ENCODE measurements at regions not wholly inside any gene's neighbourhood (a gene's known extent, or its start where the extent isn't known, plus 50 kb on each side); places are given as distances from the start of the nearest gene placed in this dataset.

GRCh38 chr6:150651808-150652470 is 52.3 kb downstream of the PLEKHG1 start:
- no peak for DNase-seq

DNA sequence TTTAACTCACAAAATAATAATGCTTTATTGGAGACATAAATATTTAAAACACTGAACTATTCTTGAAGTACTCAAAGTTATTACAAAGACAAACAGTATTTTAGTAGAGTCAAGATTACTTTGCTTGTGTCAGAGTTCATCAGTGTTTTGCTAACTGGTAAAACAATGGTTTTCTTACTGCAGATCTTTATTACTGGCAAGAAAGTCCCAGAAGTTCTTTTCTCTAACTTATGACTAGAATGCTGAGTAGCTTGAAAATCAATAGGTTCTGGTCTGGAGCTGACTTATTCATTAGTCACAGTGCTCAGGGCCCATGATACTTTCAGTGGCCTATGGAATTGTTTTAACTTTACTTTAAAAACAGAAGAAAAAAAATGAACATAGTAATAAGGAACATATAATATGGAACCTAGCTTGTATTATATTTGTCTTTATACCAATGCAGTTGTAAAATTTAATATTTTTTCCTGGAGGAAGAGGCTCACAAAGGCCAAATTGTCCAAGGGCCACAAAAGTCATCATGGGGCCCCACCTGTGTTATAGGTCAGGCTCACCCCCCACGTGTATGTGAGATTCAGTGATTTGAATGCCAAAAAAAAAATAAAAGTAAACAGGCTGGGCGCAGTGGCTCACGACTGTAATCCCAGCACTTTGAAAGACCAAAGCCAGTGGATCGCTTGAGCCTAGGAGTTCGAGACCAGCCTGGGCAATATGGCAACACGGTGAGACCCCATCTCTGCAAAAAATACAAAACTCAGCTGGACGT is 53.3 kb downstream of the PLEKHG1 start:
- DNase-seq, result no peak

DNA sequence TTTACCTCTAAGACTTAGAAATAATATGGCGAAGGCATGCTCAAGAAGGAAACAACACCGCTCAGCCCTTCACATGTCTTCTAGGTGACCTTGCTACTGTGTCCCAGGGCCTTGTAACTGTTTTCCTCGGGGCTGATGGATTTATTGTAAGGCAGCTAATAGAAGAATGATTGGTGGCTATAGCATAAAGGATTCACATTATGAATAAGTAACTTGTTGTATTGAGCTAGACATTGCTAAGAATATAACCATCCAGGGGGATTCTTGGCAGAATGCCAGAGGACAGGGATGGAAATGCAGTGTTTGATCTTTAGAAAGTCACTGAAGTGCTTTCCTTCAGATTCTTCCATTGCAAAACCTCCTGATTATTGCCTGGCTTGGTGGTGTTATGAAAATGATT is 54.9 kb downstream of the PLEKHG1 start:
- DNase-seq, result no peak

GRCh38 chr6:150656156-150656555 is 56.5 kb downstream of the PLEKHG1 start:
- DNase-seq, result no peak

DNA sequence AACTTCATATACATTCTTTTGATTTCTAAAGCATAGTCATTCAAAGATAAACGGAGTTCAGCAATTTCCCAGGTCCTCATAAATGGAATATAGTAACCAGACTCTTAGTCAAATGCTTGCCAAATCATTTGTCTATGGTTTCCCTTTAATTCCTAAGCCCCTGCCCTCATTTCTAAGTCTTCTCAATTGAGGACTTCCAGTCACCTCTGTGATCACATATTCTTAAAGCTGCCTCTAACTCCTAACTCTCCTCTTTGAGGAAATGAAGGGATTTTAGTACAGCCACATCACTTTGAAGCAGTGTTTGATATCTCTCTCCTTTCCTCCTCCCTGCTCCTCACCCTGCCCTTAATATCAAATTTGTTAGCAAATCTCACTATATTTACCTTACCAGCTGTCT is 58.7 kb downstream of the PLEKHG1 start:
- DNase-seq, result no peak

DNA sequence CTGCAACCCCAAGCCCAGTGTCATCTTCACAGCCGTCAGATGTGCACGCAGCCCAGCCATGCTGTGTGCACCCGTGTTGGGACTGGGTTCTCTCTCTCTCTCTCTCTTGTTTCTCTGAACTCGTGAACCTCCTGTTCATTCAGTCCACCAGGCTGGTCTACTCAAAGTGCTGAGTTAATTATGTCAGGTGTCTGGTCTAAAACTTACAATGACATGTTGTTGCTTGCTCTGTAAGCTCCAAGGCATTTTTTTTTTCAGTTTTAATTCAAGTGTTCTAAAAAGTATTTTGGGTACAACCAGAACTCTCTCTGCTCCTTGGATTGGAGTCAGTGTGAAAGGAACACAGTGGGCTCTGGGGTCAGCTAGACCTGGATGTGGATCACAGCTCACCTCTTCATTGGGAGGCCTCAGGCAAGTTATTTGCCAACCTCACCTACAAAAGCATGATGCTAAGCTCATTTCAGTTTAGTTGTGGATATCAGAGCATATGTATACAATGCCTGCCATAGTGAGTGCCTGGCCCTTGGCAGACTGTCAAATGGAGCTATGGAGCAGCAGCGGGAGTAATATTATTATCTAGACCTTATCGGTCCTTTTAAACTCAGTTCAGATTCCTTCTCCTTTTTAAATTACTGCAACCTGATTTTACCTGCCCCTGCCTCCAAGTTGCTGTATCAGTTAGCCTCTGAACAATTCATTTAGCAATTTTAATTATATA is 59.5 kb downstream of the PLEKHG1 start:
- no peak for DNase-seq

GRCh38 chr6:150661216-150662007 is 61.7 kb downstream of the PLEKHG1 start:
- no peak for DNase-seq

DNA sequence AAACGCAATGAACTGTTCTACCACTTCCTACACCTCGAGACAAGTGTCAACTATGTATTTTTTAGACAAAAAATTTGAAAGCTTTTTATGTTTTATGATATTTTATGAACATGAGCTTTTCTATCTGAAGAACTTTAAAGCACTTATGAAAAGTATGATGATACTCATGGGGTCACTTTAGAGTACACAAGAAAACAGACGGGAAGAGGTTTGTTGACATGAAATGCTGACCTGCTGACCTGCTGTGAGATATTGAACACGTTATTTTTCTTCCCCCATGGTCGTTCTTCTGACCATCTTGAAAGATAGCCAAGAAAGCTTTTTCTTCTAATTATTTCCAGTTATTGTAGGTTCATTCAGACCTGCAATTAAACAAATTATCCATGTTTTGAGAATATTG is 63.1 kb downstream of the PLEKHG1 start:
- DNase-seq, result no peak

DNA sequence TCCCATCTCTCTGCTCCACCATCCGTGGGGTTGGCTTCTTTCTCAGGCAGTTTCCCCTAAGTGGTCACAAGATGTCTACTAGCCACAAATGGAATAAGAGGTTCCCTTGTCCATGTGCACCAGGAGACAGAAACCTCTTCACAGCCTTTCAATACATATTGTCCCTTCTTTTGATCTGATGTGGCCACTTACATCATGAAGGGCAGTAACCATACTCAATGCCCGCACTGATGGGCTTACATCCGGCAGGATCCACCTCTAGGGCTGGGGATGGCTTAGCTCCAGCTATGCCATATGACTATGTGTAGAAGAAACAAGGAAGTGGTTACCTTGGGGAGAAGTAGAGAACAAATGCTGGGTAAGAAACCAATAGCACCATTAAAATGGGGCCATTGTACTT is 64.4 kb downstream of the PLEKHG1 start:
- DNase-seq, result no peak

GRCh38 chr6:150666071-150666470 is 66.4 kb downstream of the PLEKHG1 start:
- no peak for DNase-seq

GRCh38 chr6:150667359-150667758 is 67.7 kb downstream of the PLEKHG1 start:
- no peak for DNase-seq

DNA sequence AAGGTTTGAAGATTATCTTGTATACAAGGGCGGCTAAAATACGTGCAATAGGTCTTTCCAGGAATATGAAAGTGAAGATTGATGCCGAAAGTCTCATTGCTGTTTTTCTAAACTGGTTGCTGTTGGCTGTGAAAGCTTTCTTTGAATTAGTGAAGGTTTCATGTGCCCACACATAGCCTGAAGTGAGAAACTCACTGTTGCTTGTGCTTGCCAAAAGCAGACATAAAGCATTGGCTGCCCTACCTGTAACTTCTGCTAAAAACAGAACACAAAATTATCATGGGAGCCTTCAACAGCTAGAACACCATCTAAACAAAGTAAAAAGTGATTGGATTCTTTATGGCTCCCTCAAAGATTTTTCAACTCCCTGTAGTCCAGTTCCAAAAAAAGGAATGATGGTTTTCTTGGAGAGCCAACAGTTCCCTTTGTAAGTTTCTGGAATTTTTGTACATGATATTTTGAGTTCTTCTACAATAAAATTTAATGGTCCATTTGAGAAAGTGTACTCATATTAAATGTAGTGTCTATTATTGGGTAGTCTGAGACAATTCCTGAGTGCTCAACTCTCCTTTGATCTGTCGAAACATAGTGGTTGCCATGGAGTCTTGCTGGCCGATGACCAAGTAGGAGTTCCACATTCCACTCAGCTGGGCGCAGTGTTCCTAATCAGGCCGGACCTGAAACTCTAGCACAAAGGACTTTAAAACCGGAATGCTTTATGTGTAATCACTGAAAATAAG is 68.5 kb downstream of the PLEKHG1 start:
- no peak for DNase-seq

GRCh38 chr6:150668900-150669302 is 69.2 kb downstream of the PLEKHG1 start:
- DNase-seq, result no peak

DNA sequence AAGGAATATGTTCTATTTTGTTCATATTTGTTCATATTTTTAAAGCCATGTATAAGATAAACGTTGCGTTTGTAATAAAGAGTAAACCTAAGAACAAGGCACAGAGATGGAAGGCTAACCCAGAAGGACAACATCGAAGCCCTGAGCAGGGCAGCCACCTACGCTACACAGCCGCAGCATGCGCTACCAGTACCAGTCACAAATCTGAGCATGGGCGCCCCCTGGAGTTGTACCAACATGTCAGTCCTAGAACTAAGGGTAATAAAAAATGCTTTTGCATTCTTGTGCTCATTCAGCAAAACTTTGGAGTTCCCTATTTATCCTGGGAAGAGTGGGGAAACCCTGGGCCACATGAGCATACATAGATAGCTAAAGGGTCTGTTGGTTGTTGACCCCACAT is 70.6 kb downstream of the PLEKHG1 start:
- no peak for DNase-seq

DNA sequence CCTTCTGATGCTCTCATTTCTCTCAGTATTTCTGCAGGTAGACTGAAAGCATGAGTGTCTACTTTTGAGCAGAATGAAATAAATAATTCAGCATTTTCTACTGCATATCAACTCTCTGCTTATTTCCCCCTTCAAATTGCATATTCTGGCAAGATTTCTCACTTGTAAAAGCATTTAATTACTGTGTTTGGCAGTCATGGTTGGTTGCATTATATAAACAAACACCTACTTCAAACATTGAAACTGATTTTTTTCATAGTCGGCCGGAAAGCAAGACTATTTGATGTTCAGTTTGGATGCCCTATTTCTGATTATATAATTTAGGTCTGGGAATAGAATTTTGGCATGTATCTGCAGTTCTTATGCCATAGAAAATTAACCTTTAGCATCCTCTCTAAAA is 73.1 kb downstream of the PLEKHG1 start:
- no peak for DNase-seq

DNA sequence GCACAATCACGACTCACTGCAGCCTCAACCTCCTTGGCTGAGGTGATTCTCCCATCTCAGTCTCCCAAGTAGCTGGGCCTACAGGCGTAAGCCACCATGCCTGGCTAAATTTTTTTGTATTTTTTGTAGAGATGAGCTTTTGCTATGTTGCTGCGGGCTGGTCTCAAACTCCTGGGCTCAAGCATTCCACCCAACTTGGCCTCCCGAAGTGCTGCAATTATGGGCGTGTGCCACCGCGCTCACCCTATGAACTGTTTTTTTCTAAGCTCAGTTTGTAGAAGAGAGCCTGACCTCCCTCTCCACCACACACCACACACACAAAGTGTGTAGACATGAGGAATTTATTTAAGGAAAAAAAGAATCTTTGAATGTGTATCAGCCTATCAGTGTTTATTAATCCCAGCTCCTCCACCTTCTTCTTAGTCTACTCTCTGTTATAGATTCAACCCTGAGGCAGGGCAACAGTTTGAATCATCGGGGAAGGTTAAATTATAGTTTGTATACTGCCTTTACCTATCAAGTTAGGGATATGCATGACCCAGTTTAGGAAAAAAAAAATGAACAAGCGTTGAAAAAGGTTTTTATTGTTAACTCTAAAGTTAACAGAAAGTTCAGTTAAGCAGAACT is 74.1 kb downstream of the PLEKHG1 start:
- DNase-seq, result no peak

GRCh38 chr6:150676344-150676743 is 76.7 kb downstream of the PLEKHG1 start:
- DNase-seq, result no peak

DNA sequence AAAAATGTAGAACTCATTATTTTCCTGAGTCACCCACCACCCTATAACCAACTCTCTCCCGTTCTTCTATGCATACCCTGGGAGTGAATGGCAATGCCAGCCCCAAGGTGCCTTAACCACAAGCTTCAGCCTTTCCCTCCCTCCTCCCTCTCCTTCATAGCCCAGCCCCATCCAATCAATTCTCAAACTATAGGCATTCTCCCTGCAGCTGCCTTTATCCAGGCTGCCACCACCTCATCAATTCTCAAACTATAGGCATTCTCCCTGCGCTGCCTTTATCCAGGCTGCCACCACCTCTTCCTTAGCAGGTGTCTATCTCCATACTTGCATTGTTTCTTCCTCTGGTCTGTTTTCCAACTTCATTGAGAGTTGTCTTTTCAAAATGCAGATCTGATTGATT is 77.1 kb downstream of the PLEKHG1 start:
- no peak for DNase-seq

DNA sequence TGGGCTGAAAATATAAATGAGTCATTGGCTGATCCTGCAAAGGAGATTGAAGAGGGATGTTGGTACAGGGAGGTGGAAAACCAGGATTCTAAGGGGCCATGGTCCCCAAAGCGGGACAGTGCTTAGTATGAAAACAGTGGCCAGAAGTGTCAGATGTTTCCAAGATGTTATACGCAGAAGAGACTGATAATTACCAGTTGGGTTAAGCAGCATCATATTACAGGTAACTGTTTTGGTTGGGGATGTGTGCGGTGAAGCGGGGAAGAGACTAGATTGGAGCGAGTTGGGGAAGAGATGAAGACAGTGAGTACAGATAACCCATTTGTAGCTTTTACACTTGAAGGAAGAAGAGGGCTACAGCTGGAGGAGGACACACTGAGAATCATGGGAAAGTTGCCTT is 80.8 kb downstream of the PLEKHG1 start:
- no peak for DNase-seq

- DNase-seq, result no peak
Observed at GRCh38 chr6:150681578-150682395, 82.1 kb downstream of the PLEKHG1 start.

GRCh38 chr6:150683320-150683719 is 83.6 kb downstream of the PLEKHG1 start:
- DNase-seq, result no peak
